ENCODE measurements at regions not wholly inside any gene's neighbourhood (a gene's known extent, or its start where the extent isn't known, plus 50 kb on each side); places are given as distances from the start of the nearest gene placed in this dataset.

GRCh38 chr13:87736849-87737385, 65.7 kb downstream of the SLITRK5 start:
- no peak for TF ChIP-seq EZH2 (IDR thresholded peaks at IDR 0.05; ENCODE audit: borderline replicate concordance)
- TF ChIP-seq EZH2phosphoT487 (IDR thresholded peaks at IDR 0.05; ENCODE audit: low read depth, severe bottlenecking, unreplicated experiment), result no peak
- TF ChIP-seq CTCF (IDR thresholded peaks at IDR 0.05; ENCODE audit: poor library complexity), result no peak
- Histone ChIP-seq H2AFZ (no peak overlapping the region), H3K9me3 (ENCODE audit: low read depth) (no peaks in the 10 kb centered on the region), H3K27me3 (no peaks in the 10 kb centered on the region), H3K36me3 (replicated peaks; ENCODE audit: insufficient read depth, low read depth) (no peaks in the 10 kb centered on the region), H3K79me2 (no peaks in the 10 kb centered on the region), H3K4me1 (ENCODE audit: insufficient read depth) (no peaks in the 10 kb centered on the region), H3K27ac (no peak overlapping the region), H3K4me2 (no peak overlapping the region), H3K9me2 (replicated peaks; ENCODE audit: insufficient read depth) (no peaks in the 10 kb centered on the region), H4K20me1 (ENCODE audit: insufficient read depth, poor library complexity, severe bottlenecking) (no peaks in the 10 kb centered on the region), H3K4me3 (no peak overlapping the region)
- no peak for DNase-seq (ENCODE audit: low spot score)
- WGBS (ENCODE audit: low lambda C conversion rate, missing lambda C conversion rate), result 58% methylated on average over 1 of the region's 1 CpG

DNA sequence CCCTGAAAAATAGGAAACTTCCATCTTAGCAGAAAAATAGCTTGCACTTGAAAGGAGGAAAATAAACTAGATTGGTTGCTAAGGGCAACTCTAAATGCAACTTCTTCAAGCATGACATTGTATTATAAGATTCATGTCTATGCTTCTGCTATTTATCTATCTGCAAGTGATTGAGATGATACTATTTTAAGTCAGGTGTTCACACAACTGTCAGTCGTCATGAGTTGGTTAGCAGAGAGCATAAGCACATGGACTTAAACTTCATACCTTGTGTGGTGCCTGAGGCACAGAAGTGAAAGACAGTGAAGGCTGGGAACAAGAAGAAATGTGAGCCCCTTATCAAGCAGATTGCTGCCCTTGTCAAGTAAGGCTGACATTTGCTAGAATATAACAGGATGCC, 82.9 kb downstream of the SLITRK5 start:
- Histone ChIP-seq H3K4me1 (ENCODE audit: insufficient read depth) (no peaks in the 10 kb centered on the region), H3K9me2 (replicated peaks; ENCODE audit: insufficient read depth) (no peaks in the 10 kb centered on the region), H3K36me3 (replicated peaks; ENCODE audit: insufficient read depth, low read depth) (no peaks in the 10 kb centered on the region), H3K4me3 (no peak overlapping the region), H2AFZ (no peak overlapping the region), H3K27me3 (no peaks in the 10 kb centered on the region), H3K9me3 (ENCODE audit: low read depth) (no peaks in the 10 kb centered on the region), H3K4me2 (no peak overlapping the region), H3K27ac (no peak overlapping the region), H4K20me1 (ENCODE audit: insufficient read depth, poor library complexity, severe bottlenecking) (no peaks in the 10 kb centered on the region), H3K79me2 (no peaks in the 10 kb centered on the region)
- no peak for DNase-seq (ENCODE audit: low spot score)
- 30% methylated on average over 1 of the region's 1 CpG for WGBS (ENCODE audit: low lambda C conversion rate, missing lambda C conversion rate)
- TF ChIP-seq CTCF (IDR thresholded peaks at IDR 0.05; ENCODE audit: poor library complexity) (no peak), EZH2 (IDR thresholded peaks at IDR 0.05; ENCODE audit: borderline replicate concordance) (no peak), EZH2phosphoT487 (IDR thresholded peaks at IDR 0.05; ENCODE audit: low read depth, severe bottlenecking, unreplicated experiment) (no peak)

DNA sequence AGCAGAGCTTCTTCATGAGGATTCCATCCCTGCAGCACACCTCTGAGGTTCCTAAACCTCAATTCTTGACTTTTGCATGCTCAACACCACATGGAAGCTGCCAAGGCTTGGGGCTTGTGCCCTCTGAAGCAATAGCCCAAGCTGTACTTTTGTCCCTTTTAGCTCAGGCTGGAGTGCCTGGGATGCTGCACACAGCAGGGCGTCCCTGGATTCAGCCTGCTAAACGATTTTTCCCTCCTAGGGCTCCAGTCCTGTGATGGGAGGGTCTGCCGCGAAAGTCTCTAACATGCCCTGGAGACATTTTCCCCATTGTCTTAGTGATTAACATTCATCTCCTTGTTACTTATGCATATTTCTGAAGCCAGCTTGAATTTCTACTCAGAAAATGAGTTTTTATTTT, 98.3 kb downstream of the SLITRK5 start:
- Histone ChIP-seq H4K20me1 (ENCODE audit: insufficient read depth, poor library complexity, severe bottlenecking) (no peaks in the 10 kb centered on the region), H3K36me3 (replicated peaks; ENCODE audit: insufficient read depth, low read depth) (no peaks in the 10 kb centered on the region), H3K27ac (no peak overlapping the region), H2AFZ (no peak overlapping the region), H3K79me2 (no peaks in the 10 kb centered on the region), H3K9me3 (ENCODE audit: low read depth) (no peaks in the 10 kb centered on the region), H3K27me3 (no peaks in the 10 kb centered on the region), H3K4me2 (no peak overlapping the region), H3K4me1 (ENCODE audit: insufficient read depth) (no peaks in the 10 kb centered on the region), H3K9me2 (replicated peaks; ENCODE audit: insufficient read depth) (no peaks in the 10 kb centered on the region), H3K4me3 (no peak overlapping the region)
- no peak for TF ChIP-seq CTCF (IDR thresholded peaks at IDR 0.05; ENCODE audit: poor library complexity)
- no peak for TF ChIP-seq EZH2 (IDR thresholded peaks at IDR 0.05; ENCODE audit: borderline replicate concordance)
- no peak for TF ChIP-seq EZH2phosphoT487 (IDR thresholded peaks at IDR 0.05; ENCODE audit: low read depth, severe bottlenecking, unreplicated experiment)
- 75% methylated on average over 4 of the region's 4 CpGs for WGBS (ENCODE audit: low lambda C conversion rate, missing lambda C conversion rate)
- no peak for DNase-seq (ENCODE audit: low spot score)

- TF ChIP-seq CTCF (IDR thresholded peaks at IDR 0.05; ENCODE audit: poor library complexity) (no peak), EZH2 (IDR thresholded peaks at IDR 0.05; ENCODE audit: borderline replicate concordance) (no peak), EZH2phosphoT487 (IDR thresholded peaks at IDR 0.05; ENCODE audit: low read depth, severe bottlenecking, unreplicated experiment) (no peak)
- H3K9me3 ChIP-seq (ENCODE audit: low read depth), result no peaks in the 10 kb centered on the region
- 27% methylated on average over 3 of the region's 3 CpGs for WGBS (ENCODE audit: low lambda C conversion rate, missing lambda C conversion rate)
Observed at GRCh38 chr13:87777387-87777786, 106.2 kb downstream of the SLITRK5 start.

More at GRCh38 chr13:87777387-87777786, 106.2 kb downstream of the SLITRK5 start:
- Histone ChIP-seq H3K4me2 (no peak overlapping the region), H3K27ac (no peak overlapping the region), H2AFZ (no peak overlapping the region), H3K4me1 (ENCODE audit: insufficient read depth) (no peaks in the 10 kb centered on the region), H3K4me3 (no peak overlapping the region), H4K20me1 (ENCODE audit: insufficient read depth, poor library complexity, severe bottlenecking) (no peaks in the 10 kb centered on the region), H3K27me3 (no peaks in the 10 kb centered on the region), H3K79me2 (no peaks in the 10 kb centered on the region), H3K9me2 (replicated peaks; ENCODE audit: insufficient read depth) (no peaks in the 10 kb centered on the region), H3K36me3 (replicated peaks; ENCODE audit: insufficient read depth, low read depth) (no peaks in the 10 kb centered on the region)
- DNase-seq (ENCODE audit: low spot score), result no peak
